HCT116 (cell line): ENCODE measurements at regions not wholly inside any gene's neighbourhood (a gene's known extent, or its start where the extent isn't known, plus 50 kb on each side); places are given as distances from the start of the nearest gene placed in this dataset.

Experiments
- ATAC-seq: fragments of 200-7000 bp; cut with Tn5 transposase; 2 replicates; pipeline ENCODE4 v1.9.1; 2020; ENCODE audit warnings: mild to moderate bottlenecking, moderate library complexity
- BruUV-seq: library from RNA; stranded (reverse); fragments of 400-500 nt; replicated peaks from 2 replicates; lab custom pipeline; 2021; lab: Mats Ljungman, UMichigan
- CTCF ChIA-PET: fragments of 300-600 bp; sonication (Branson Sonifier 250); formaldehyde crosslinking; loops from one replicate; lab custom pipeline; 2021; ENCODE audit warnings: antibody characterized with exemption; lab: Charles Lee
- POLR2A ChIA-PET: fragments of 300-600, 350-600 bp; sonication (Branson Sonifier 250); formaldehyde crosslinking; loops from one replicate; lab custom pipeline; 2021; ENCODE audit warnings: antibody characterized with exemption; lab: Charles Lee
- RAD21 ChIA-PET, 2 experiments: fragments of 300-600 bp; sonication (Branson Sonifier 250); formaldehyde crosslinking; loops; one replicate each; lab custom pipeline; 2023; ENCODE audit warnings: low total read pairs in 2 of 2; ENCODE audit not compliant: uncharacterized antibody in 2 of 2, unreplicated experiment in 2 of 2, low non-redundant PET in 1 of 2; lab: Charles Lee
- DNase-seq: peaks from one replicate; pipeline ENCODE4 v3.0.0-alpha.2; 2010; ENCODE audit warnings: low read depth, low spot score
- H2AFZ ChIP-seq: fragments of 200-600 bp; shearing (Covaris generic), sonication (generic); 2 replicates; pipeline ENCODE4 v1.6.1; 2017; ENCODE audit warnings: low read depth, mixed run types, mixed read lengths, antibody characterized with exemption, low read length; ENCODE audit not compliant: poor library complexity, severe bottlenecking
- H3K27ac ChIP-seq: 2 replicates; pipeline ENCODE4 v1.5.1; 2012; ENCODE audit warnings: low read depth, low read length
- H3K27me3 ChIP-seq: fragments of 200-600 bp; sonication (generic); 2 replicates; pipeline ENCODE4 v1.6.1; 2016; ENCODE audit warnings: mixed run types, low read length, mixed read lengths; ENCODE audit not compliant: insufficient read depth
- H3K36me3 ChIP-seq, 2 experiments: fragments of 200-500 bp in 1 of 2; fragments of 200-600 bp in 1 of 2; sonication (Bioruptor generic) in 1 of 2; sonication (generic) in 1 of 2; 2 replicates each; pipeline versions ENCODE4 v1.5.1 to v1.6.1; 2014 to 2016; ENCODE audit warnings: low read length in 2 of 2, inconsistent platforms in 1 of 2, mixed read lengths in 1 of 2, mixed run types in 1 of 2; ENCODE audit not compliant: insufficient read depth in 2 of 2, control insufficient read depth in 1 of 2
- H3K4me1 ChIP-seq, 2 experiments: fragments of 200-600 bp in 1 of 2; sonication (generic) in 1 of 2; 2 replicates each; pipeline versions ENCODE4 v1.5.1 to v1.6.1; 2012 to 2017; ENCODE audit warnings: low read length in 2 of 2, inconsistent platforms in 1 of 2, mild to moderate bottlenecking in 1 of 2, mixed read lengths in 1 of 2, mixed run types in 1 of 2, moderate library complexity in 1 of 2; ENCODE audit not compliant: insufficient read depth in 2 of 2, control insufficient read depth in 1 of 2
- H3K4me2 ChIP-seq: fragments of 200-600 bp; sonication (generic); 2 replicates; pipeline ENCODE4 v1.6.1; 2017; ENCODE audit warnings: mixed run types, low read length, mixed read lengths
- H3K4me3 ChIP-seq, 2 experiments: fragments of 200-600 bp in 1 of 2; sonication (generic) in 1 of 2; replicated peaks in 1 of 2; 2 replicates each; pipeline ENCODE4 v1.5.1; 2011 to 2016; ENCODE audit warnings: low read length in 2 of 2, control low read depth in 1 of 2, low read depth in 1 of 2, mild to moderate bottlenecking in 1 of 2, mixed read lengths in 1 of 2, mixed run types in 1 of 2
- H3K79me2 ChIP-seq: fragments of 200-600 bp; sonication (generic); 2 replicates; pipeline ENCODE4 v1.6.1; 2017; ENCODE audit warnings: mild to moderate bottlenecking, mixed run types, low read length, moderate library complexity, mixed read lengths; ENCODE audit not compliant: insufficient read depth
- H3K9ac ChIP-seq: fragments of 200-600 bp; sonication (generic); 2 replicates; pipeline ENCODE4 v1.6.1; 2016; ENCODE audit warnings: low read length, mixed read lengths
- H3K9me2 ChIP-seq: fragments of 200-600 bp; sonication (generic), shearing (Covaris generic); 2 replicates; pipeline ENCODE4 v1.6.1; 2017; ENCODE audit warnings: mixed run types, mild to moderate bottlenecking, moderate library complexity; ENCODE audit not compliant: insufficient read depth
- H3K9me3 ChIP-seq, 2 experiments: fragments of 200-500 bp in 1 of 2; fragments of 200-600 bp in 1 of 2; sonication (Bioruptor generic) in 1 of 2; sonication (generic) in 1 of 2; 2 replicates each; pipeline ENCODE4 v1.6.1; 2014 to 2017; ENCODE audit warnings: low read length in 2 of 2, mixed read lengths in 2 of 2, inconsistent platforms in 1 of 2, low read depth in 1 of 2, mild to moderate bottlenecking in 1 of 2, mixed run types in 1 of 2, moderate library complexity in 1 of 2; ENCODE audit not compliant: control insufficient read depth in 1 of 2, insufficient read depth in 1 of 2
- H4K20me1 ChIP-seq: fragments of 200-600 bp; sonication (generic), shearing (Covaris generic); 2 replicates; pipeline ENCODE4 v1.6.1; 2017; ENCODE audit warnings: mixed run types, mild to moderate bottlenecking, moderate library complexity; ENCODE audit not compliant: insufficient read depth
- CEBPB ChIP-seq: IDR thresholded peaks from 2 replicates; pipeline ENCODE4 v1.6.1; 2012; ENCODE audit warnings: low read depth
- ELF1 ChIP-seq: IDR thresholded peaks from 2 replicates; pipeline ENCODE4 v1.6.1; 2012; ENCODE audit warnings: low read depth, borderline replicate concordance
- FOSL1 ChIP-seq: IDR thresholded peaks from 2 replicates; pipeline ENCODE4 v1.6.1; 2012; ENCODE audit warnings: low read depth
- POLR2AphosphoS5 ChIP-seq: IDR thresholded peaks from 2 replicates; pipeline ENCODE4 v1.6.1; 2011; ENCODE audit warnings: mild to moderate bottlenecking, low read depth, low read length, moderate library complexity
- SRF ChIP-seq: IDR thresholded peaks from 2 replicates; pipeline ENCODE4 v1.6.1; 2012; ENCODE audit warnings: low read depth
- ZBTB33 ChIP-seq: IDR thresholded peaks from 2 replicates; pipeline ENCODE4 v1.6.1; 2011; ENCODE audit warnings: mild to moderate bottlenecking, low read length, moderate library complexity; ENCODE audit not compliant: insufficient replicate concordance; ENCODE audit errors: extremely low read depth
- intact Hi-C: fragments of 100-400 bp; cut with micrococcal nuclease; formaldehyde crosslinking; loops from 2 replicates; pipeline ENCODE4 v1.10.0; 2022
- TF ChIP-seq, protein P1 (sequence below): IDR thresholded peaks from 2 replicates; pipeline ENCODE4 v1.6.1; 2012; ENCODE audit warnings: low read depth

DNA sequence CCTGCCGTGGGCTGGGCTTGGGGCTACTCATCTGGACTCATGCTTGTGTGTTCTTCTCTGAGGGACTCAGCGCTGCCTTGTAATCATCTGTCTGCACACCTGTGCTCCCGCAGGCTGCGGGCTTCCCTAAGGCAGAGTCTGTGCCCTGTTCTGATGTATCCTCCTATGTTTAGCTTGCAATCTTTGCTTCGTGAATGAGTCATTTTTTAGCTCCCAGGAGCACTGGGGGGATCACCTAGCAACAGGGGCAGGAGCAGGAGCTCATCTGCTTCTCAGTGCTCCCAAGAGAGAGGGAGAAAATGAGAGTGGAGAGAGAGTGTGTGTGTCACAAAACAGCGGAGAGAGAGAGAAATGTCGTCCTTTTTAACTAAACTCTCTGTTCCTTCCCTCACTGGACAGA is 202.4 kb upstream of the ZNF618 start:
- TF ChIP-seq, protein P1, sequence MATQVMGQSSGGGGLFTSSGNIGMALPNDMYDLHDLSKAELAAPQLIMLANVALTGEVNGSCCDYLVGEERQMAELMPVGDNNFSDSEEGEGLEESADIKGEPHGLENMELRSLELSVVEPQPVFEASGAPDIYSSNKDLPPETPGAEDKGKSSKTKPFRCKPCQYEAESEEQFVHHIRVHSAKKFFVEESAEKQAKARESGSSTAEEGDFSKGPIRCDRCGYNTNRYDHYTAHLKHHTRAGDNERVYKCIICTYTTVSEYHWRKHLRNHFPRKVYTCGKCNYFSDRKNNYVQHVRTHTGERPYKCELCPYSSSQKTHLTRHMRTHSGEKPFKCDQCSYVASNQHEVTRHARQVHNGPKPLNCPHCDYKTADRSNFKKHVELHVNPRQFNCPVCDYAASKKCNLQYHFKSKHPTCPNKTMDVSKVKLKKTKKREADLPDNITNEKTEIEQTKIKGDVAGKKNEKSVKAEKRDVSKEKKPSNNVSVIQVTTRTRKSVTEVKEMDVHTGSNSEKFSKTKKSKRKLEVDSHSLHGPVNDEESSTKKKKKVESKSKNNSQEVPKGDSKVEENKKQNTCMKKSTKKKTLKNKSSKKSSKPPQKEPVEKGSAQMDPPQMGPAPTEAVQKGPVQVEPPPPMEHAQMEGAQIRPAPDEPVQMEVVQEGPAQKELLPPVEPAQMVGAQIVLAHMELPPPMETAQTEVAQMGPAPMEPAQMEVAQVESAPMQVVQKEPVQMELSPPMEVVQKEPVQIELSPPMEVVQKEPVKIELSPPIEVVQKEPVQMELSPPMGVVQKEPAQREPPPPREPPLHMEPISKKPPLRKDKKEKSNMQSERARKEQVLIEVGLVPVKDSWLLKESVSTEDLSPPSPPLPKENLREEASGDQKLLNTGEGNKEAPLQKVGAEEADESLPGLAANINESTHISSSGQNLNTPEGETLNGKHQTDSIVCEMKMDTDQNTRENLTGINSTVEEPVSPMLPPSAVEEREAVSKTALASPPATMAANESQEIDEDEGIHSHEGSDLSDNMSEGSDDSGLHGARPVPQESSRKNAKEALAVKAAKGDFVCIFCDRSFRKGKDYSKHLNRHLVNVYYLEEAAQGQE = no peak
- TF ChIP-seq ELF1 (no peak), SRF (no peak), POLR2AphosphoS5 (no peak), ZBTB33 (no peak), FOSL1 (no peak), CEBPB (no peak)
- no peak overlapping the region for H3K4me2 ChIP-seq
- no peaks in the 10 kb centered on the region for H4K20me1 ChIP-seq
- DNase-seq = no peak
- BruUV-seq = no TSS peak
- H3K4me1 ChIP-seq = no peaks in the 10 kb centered on the region
- H3K9ac ChIP-seq = no peak overlapping the region
- H3K79me2 ChIP-seq = no peaks in the 10 kb centered on the region
- ChIA-PET POLR2A (no interaction called here), RAD21 (interaction anchor here in 1 of 2 experiments (1.2 kb wide), 1 partner anchor 14 kb away, joined by 3 read pairs; no protein-coding TSS in a partner anchor), CTCF (interaction anchor here (1.0 kb wide), 1 partner anchor 9 kb away, joined by 4 read pairs; no protein-coding TSS in a partner anchor)
- no peak overlapping the region for H3K4me3 ChIP-seq
- H3K27me3 ChIP-seq = peaks cover 26% of the 10 kb centered on the region
- intact Hi-C loops = no loop called here
- no peaks in the 10 kb centered on the region for H3K9me2 ChIP-seq
- no peak overlapping the region for H2AFZ ChIP-seq
- no peak overlapping the region for H3K27ac ChIP-seq
- no peaks in the 10 kb centered on the region for H3K9me3 ChIP-seq
- no peak for ATAC-seq
- H3K36me3 ChIP-seq = no peaks in the 10 kb centered on the region
